ENCODE measurements at regions not wholly inside any gene's neighbourhood (a gene's known extent, or its start where the extent isn't known, plus 50 kb on each side); places are given as distances from the start of the nearest gene placed in this dataset.

DNA sequence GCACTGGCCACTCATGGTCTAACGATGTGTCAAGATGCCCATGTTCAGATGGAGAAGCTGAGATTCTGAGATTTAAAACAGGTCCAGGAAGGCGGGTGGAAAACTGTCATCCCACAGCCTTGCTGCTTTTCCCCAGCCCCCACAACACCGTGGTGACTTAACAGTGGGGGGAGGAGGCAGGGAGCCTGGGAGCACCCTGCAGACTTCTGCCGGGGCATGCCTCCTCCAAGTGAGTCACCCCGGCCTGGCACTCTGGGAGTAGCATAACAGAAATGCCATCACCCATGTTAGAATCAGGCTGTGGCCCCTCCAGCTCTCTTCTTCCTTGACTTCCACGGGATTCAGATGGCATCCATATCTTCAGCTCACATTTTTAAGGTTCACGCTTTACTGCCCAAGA is 164.8 kb downstream of the CBLN1 start:
- Histone ChIP-seq H3K79me2 (ENCODE audit: low read length) (no peaks in the 10 kb centered on the region), H4K20me1 (ENCODE audit: insufficient read depth, low read length) (no peaks in the 10 kb centered on the region), H3K9ac (ENCODE audit: low read length) (no peak overlapping the region), H3K36me3 (replicated peaks; ENCODE audit: insufficient read depth, low read length) (no peaks in the 10 kb centered on the region), H3K9me2 (replicated peaks; ENCODE audit: insufficient read depth, low read length) (no peaks in the 10 kb centered on the region), H3F3A (ENCODE audit: insufficient read depth, low read length) (no peaks in the 10 kb centered on the region), H3K4me2 (ENCODE audit: low read depth, low read length) (no peak overlapping the region), H3K9me3 (replicated peaks; ENCODE audit: insufficient read depth, low read length) (no peaks in the 10 kb centered on the region), H3K4me1 (ENCODE audit: low read length) (no peaks in the 10 kb centered on the region), H3K27ac (ENCODE audit: low read length) (no peak overlapping the region), H2AFZ (ENCODE audit: low read length) (no peak overlapping the region), H3K27me3 (replicated peaks; ENCODE audit: insufficient read depth, low read length) (no peaks in the 10 kb centered on the region), H3K4me3 (ENCODE audit: low read length) (no peak overlapping the region)
- TF ChIP-seq EZH2phosphoT487 (IDR thresholded peaks at IDR 0.05; ENCODE audit: low read length) (no peak), CTCF (IDR thresholded peaks at IDR 0.05; ENCODE audit: low read length) (no peak), EZH2 (optimal IDR thresholded peaks at IDR 0.05; ENCODE audit: low read depth, low read length) (no peak)
- no peak for DNase-seq

- Histone ChIP-seq H3K9ac (ENCODE audit: low read length) (no peak overlapping the region), H2AFZ (ENCODE audit: low read length) (no peak overlapping the region), H3F3A (ENCODE audit: insufficient read depth, low read length) (no peaks in the 10 kb centered on the region), H3K4me1 (ENCODE audit: low read length) (no peaks in the 10 kb centered on the region), H3K27me3 (replicated peaks; ENCODE audit: insufficient read depth, low read length) (no peaks in the 10 kb centered on the region), H3K36me3 (replicated peaks; ENCODE audit: insufficient read depth, low read length) (no peaks in the 10 kb centered on the region), H4K20me1 (ENCODE audit: insufficient read depth, low read length) (no peaks in the 10 kb centered on the region), H3K9me3 (replicated peaks; ENCODE audit: insufficient read depth, low read length) (no peaks in the 10 kb centered on the region), H3K27ac (ENCODE audit: low read length) (no peak overlapping the region), H3K4me3 (ENCODE audit: low read length) (no peak overlapping the region), H3K4me2 (ENCODE audit: low read depth, low read length) (no peak overlapping the region), H3K79me2 (ENCODE audit: low read length) (no peaks in the 10 kb centered on the region), H3K9me2 (replicated peaks; ENCODE audit: insufficient read depth, low read length) (no peaks in the 10 kb centered on the region)
- no peak for DNase-seq
- TF ChIP-seq EZH2 (optimal IDR thresholded peaks at IDR 0.05; ENCODE audit: low read depth, low read length): no peak
- TF ChIP-seq EZH2phosphoT487 (IDR thresholded peaks at IDR 0.05; ENCODE audit: low read length): no peak
- no peak for TF ChIP-seq CTCF (IDR thresholded peaks at IDR 0.05; ENCODE audit: low read length)
Observed at GRCh38 chr16:49115956-49116355, 165.7 kb downstream of the CBLN1 start.

DNA sequence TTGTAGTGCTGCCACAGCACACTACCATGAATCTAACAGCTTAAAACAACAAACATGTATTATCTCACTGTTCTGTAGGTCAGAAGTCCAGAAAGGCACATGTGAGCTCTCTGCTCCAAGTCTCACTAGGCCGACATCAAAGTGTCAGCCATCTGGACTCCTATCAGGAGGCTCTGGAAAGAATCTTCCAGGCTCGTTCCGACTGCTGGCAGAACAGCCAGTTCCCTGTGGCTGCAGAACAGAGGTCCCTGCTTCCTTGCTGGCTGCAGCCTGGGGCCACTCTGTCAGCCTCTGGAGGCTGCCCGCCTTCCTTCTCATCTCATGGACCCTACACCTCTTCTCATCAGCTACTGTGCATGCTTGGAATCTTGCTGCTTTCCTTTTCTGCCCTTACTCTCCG is 168.9 kb downstream of the CBLN1 start:
- H2AFZ ChIP-seq (ENCODE audit: low read length): no peak overlapping the region
- no peaks in the 10 kb centered on the region for H4K20me1 ChIP-seq (ENCODE audit: insufficient read depth, low read length)
- H3K27me3 ChIP-seq (replicated peaks; ENCODE audit: insufficient read depth, low read length): no peaks in the 10 kb centered on the region
- H3K9ac ChIP-seq (ENCODE audit: low read length): no peak overlapping the region
- no peaks in the 10 kb centered on the region for H3K4me1 ChIP-seq (ENCODE audit: low read length)
- no peak overlapping the region for H3K4me3 ChIP-seq (ENCODE audit: low read length)
- TF ChIP-seq EZH2 (optimal IDR thresholded peaks at IDR 0.05; ENCODE audit: low read depth, low read length): no peak
- no peak for TF ChIP-seq CTCF (IDR thresholded peaks at IDR 0.05; ENCODE audit: low read length)
- H3K79me2 ChIP-seq (ENCODE audit: low read length): no peaks in the 10 kb centered on the region
- no peaks in the 10 kb centered on the region for H3F3A ChIP-seq (ENCODE audit: insufficient read depth, low read length)
- DNase-seq: no peak
- H3K9me2 ChIP-seq (replicated peaks; ENCODE audit: insufficient read depth, low read length): no peaks in the 10 kb centered on the region
- no peaks in the 10 kb centered on the region for H3K36me3 ChIP-seq (replicated peaks; ENCODE audit: insufficient read depth, low read length)
- H3K9me3 ChIP-seq (replicated peaks; ENCODE audit: insufficient read depth, low read length): no peaks in the 10 kb centered on the region
- no peak overlapping the region for H3K4me2 ChIP-seq (ENCODE audit: low read depth, low read length)
- no peak overlapping the region for H3K27ac ChIP-seq (ENCODE audit: low read length)
